Caco-2 (cell line): ENCODE measurements at regions not wholly inside any gene's neighbourhood (a gene's known extent, or its start where the extent isn't known, plus 50 kb on each side); places are given as distances from the start of the nearest gene placed in this dataset.

ENCODE experiments used
- BruUV-seq: library from RNA; stranded (reverse); fragments of 400-500 nt; replicated peaks from 2 replicates; lab custom pipeline; 2021; lab: Mats Ljungman, UMichigan
- CTCF ChIA-PET: fragments of 300-600 bp; sonication (Branson Sonifier 250); formaldehyde crosslinking; loops from one replicate; lab custom pipeline; 2022; ENCODE audit warnings: antibody characterized with exemption; lab: Charles Lee
- POLR2A ChIA-PET: fragments of 300-600 bp; sonication (Branson Sonifier 250); formaldehyde crosslinking; loops from one replicate; lab custom pipeline; 2022; ENCODE audit warnings: antibody characterized with exemption; lab: Charles Lee
- DNase-seq, 2 experiments: peaks; one replicate each; pipeline versions ENCODE4 v3.0.0 to v3.0.0-alpha.2; 2020 to 2022
- H3K27me3 ChIP-seq: replicated peaks from 2 replicates; pipeline ENCODE4 v1.6.0; 2011; ENCODE audit warnings: low read length; ENCODE audit not compliant: control insufficient read depth, insufficient read depth
- H3K36me3 ChIP-seq: 2 replicates; pipeline ENCODE4 v1.5.1; 2011; ENCODE audit warnings: low read length; ENCODE audit not compliant: control insufficient read depth, insufficient read depth
- H3K4me1 ChIP-seq: fragments of 250-450 bp; sonication (Bioruptor Pico); 2 replicates; pipeline ENCODE4 v1.5.1; 2020; ENCODE audit warnings: mild to moderate bottlenecking
- H3K4me3 ChIP-seq: 2 replicates; pipeline ENCODE4 v1.5.1; 2011; ENCODE audit warnings: low read depth, mild to moderate bottlenecking, control low read depth, low read length
- H3K9me3 ChIP-seq: fragments of 250-450 bp; sonication (Bioruptor Pico); 2 replicates; pipeline ENCODE4 v1.5.1; 2020; ENCODE audit warnings: mild to moderate bottlenecking, moderate library complexity
- H3K27ac Mint-ChIP-seq: one replicate; pipeline ENCODE4 v1.8.0; 2022; ENCODE audit warnings: mixed read lengths; ENCODE audit not compliant: unreplicated experiment
- H3K27me3 Mint-ChIP-seq: one replicate; pipeline ENCODE4 v1.8.0; 2022; ENCODE audit warnings: mixed read lengths; ENCODE audit not compliant: insufficient read depth, unreplicated experiment
- H3K36me3 Mint-ChIP-seq: one replicate; pipeline ENCODE4 v1.8.0; 2022; ENCODE audit warnings: mild to moderate bottlenecking, mixed read lengths; ENCODE audit not compliant: insufficient read depth, unreplicated experiment
- H3K4me1 Mint-ChIP-seq: one replicate; pipeline ENCODE4 v1.8.0; 2022; ENCODE audit warnings: low read depth, mixed read lengths; ENCODE audit not compliant: unreplicated experiment
- H3K4me3 Mint-ChIP-seq: one replicate; pipeline ENCODE4 v1.8.0; 2022; ENCODE audit warnings: mild to moderate bottlenecking, moderate library complexity, mixed read lengths; ENCODE audit not compliant: unreplicated experiment
- H3K9me3 Mint-ChIP-seq: one replicate; pipeline ENCODE4 v1.8.0; 2022; ENCODE audit warnings: mixed read lengths; ENCODE audit not compliant: unreplicated experiment
- intact Hi-C: fragments of 100-400 bp; cut with micrococcal nuclease; formaldehyde crosslinking; loops from one replicate; pipeline ENCODE4 v1.10.0; 2022; ENCODE audit not compliant: unreplicated experiment
- TF ChIP-seq, protein P1 (sequence below), 2 experiments: fragments of 200-600 bp in 1 of 2; IDR thresholded peaks; 1 replicate in 1 of 2; 2 replicates in 1 of 2; pipeline versions ENCODE4 v1.5.1 to v1.8.0; 2011 to 2022; ENCODE audit warnings: antibody characterized with exemption in 1 of 2, control low read depth in 1 of 2, inconsistent platforms in 1 of 2, low read depth in 1 of 2, low read length in 1 of 2, mild to moderate bottlenecking in 1 of 2, moderate library complexity in 1 of 2; ENCODE audit not compliant: insufficient read depth in 1 of 2, severe bottlenecking in 1 of 2, unreplicated experiment in 1 of 2

DNA sequence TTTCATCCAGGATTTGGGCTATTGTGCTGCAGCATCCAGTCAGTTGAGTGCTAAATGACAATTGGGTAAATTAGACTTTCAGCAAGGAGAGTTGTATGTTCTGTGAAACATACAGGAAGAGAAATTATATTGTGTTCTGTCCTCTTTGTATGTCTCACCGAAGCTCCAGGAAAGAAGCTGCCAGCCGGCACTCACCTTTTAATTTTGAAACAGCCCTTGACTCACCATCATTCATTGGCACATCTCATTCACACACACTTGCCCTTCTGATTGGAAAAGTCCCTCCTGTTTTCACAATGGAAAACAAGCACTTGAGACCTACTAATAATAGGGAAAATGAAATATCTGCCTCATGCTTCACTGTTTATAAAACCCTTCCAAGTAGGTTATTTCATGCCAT, 495.6 kb downstream of the RPS24 start:
- H3K4me1 ChIP-seq: no peaks in the 10 kb centered on the region
- intact Hi-C loops: loop anchor here (10.0 kb wide), 1 partner anchor 536 kb away; the partner anchor contains the start of gene ZMIZ1
- no peak overlapping the region for H3K4me3 ChIP-seq
- no peak for DNase-seq
- TF ChIP-seq, protein P1, sequence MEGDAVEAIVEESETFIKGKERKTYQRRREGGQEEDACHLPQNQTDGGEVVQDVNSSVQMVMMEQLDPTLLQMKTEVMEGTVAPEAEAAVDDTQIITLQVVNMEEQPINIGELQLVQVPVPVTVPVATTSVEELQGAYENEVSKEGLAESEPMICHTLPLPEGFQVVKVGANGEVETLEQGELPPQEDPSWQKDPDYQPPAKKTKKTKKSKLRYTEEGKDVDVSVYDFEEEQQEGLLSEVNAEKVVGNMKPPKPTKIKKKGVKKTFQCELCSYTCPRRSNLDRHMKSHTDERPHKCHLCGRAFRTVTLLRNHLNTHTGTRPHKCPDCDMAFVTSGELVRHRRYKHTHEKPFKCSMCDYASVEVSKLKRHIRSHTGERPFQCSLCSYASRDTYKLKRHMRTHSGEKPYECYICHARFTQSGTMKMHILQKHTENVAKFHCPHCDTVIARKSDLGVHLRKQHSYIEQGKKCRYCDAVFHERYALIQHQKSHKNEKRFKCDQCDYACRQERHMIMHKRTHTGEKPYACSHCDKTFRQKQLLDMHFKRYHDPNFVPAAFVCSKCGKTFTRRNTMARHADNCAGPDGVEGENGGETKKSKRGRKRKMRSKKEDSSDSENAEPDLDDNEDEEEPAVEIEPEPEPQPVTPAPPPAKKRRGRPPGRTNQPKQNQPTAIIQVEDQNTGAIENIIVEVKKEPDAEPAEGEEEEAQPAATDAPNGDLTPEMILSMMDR (IDR thresholded peaks at IDR 0.05; ENCODE audit: insufficient read depth in 1 of 2, low read depth in 1 of 2, low read length in 1 of 2, severe bottlenecking in 1 of 2, unreplicated experiment in 1 of 2): no peak
- Mint-ChIP-seq H3K27me3 (no peaks in the 10 kb centered on the region), H3K27ac (no peak overlapping the region), H3K4me3 (no peak overlapping the region), H3K9me3 (no peaks in the 10 kb centered on the region), H3K4me1 (peaks cover 10% of the 10 kb centered on the region), H3K36me3 (no peaks in the 10 kb centered on the region)
- ChIA-PET CTCF (no interaction called here), POLR2A (no interaction called here)
- H3K36me3 ChIP-seq: no peaks in the 10 kb centered on the region
- no TSS peak for BruUV-seq
- H3K9me3 ChIP-seq: no peaks in the 10 kb centered on the region
- no peaks in the 10 kb centered on the region for H3K27me3 ChIP-seq

- intact Hi-C loops: no loop called here
- POLR2A ChIA-PET: no interaction called here
- Mint-ChIP-seq H3K4me1 (peaks cover 10% of the 10 kb centered on the region), H3K9me3 (no peaks in the 10 kb centered on the region), H3K4me3 (no peak overlapping the region), H3K27ac (no peak overlapping the region), H3K27me3 (no peaks in the 10 kb centered on the region), H3K36me3 (no peaks in the 10 kb centered on the region)
- H3K4me1 ChIP-seq: peaks cover 11% of the 10 kb centered on the region
- no peaks in the 10 kb centered on the region for H3K27me3 ChIP-seq
- CTCF ChIA-PET: no interaction called here
- DNase-seq: no peak
- no peak overlapping the region for H3K4me3 ChIP-seq
- no peaks in the 10 kb centered on the region for H3K36me3 ChIP-seq
- H3K9me3 ChIP-seq: no peaks in the 10 kb centered on the region
- no TSS peak for BruUV-seq
- TF ChIP-seq, protein P1 (IDR thresholded peaks at IDR 0.05; ENCODE audit: insufficient read depth in 1 of 2, low read depth in 1 of 2, low read length in 1 of 2, severe bottlenecking in 1 of 2, unreplicated experiment in 1 of 2): no peak
Observed at GRCh38 chr10:78531088-78531487, 497.4 kb downstream of the RPS24 start.

DNA sequence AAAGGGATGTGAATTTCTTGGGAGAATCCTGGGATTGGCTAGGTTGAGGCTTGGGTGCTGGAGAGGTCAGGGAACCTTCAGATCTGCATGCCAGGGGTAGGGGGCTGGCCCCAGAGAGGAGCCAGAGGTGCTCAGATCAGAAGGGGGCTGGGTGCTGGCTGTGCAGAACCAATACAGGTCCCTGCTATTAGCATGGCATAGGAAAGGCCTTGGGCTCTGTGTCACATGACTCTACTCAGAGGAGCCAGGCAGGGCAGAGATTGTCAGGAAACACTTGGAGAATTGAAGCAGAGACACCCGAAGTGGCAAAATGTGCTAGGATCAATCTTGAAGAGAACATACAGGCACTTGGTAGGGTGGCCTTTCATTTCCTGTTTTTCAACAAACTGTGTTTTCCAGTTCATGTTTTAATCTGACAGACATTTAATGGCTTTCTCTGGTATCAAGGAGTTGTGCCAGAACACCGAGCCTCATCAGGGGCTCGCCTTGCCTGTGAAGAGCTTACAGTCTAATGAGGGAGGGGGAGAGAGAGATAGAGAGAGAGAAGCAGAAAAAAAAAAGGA, 498.9 kb downstream of the RPS24 start:
- DNase-seq: no peak
- Mint-ChIP-seq H3K27ac (no peak overlapping the region), H3K4me3 (no peak overlapping the region), H3K36me3 (no peaks in the 10 kb centered on the region), H3K9me3 (no peaks in the 10 kb centered on the region), H3K27me3 (no peaks in the 10 kb centered on the region), H3K4me1 (peaks cover 10% of the 10 kb centered on the region)
- ChIA-PET CTCF (no interaction called here), POLR2A (no interaction called here)
- peaks cover 17% of the 10 kb centered on the region for H3K4me1 ChIP-seq
- no peaks in the 10 kb centered on the region for H3K36me3 ChIP-seq
- no peaks in the 10 kb centered on the region for H3K9me3 ChIP-seq
- no TSS peak for BruUV-seq
- no peaks in the 10 kb centered on the region for H3K27me3 ChIP-seq
- TF ChIP-seq, protein P1 (IDR thresholded peaks at IDR 0.05; ENCODE audit: insufficient read depth in 1 of 2, low read depth in 1 of 2, low read length in 1 of 2, severe bottlenecking in 1 of 2, unreplicated experiment in 1 of 2): no peak
- no peak overlapping the region for H3K4me3 ChIP-seq
- intact Hi-C loops: no loop called here
